ENCODE measurements at regions not wholly inside any gene's neighbourhood (a gene's known extent, or its start where the extent isn't known, plus 50 kb on each side); places are given as distances from the start of the nearest gene placed in this dataset.

DNA sequence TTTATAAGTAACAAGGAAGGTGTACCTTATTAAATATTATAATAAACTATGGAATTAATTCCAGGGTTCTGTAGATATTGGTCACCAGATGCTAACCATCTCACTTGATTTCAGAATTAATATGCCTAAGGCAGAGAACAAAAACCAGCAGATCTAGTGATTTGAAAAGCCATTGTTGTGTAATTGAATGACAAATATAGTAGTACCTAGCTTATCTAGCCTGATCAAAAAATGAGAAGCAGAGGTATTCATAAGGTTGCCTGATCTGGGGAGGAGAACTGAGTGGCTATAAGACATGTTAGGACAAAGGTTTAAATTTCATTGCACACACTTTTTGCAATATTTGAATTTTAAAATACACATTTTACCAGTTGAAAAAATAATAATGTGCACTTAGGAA is 132.0 kb upstream of the UBE2E3 start:
- no peak for TF ChIP-seq CBX3 (IDR thresholded peaks at IDR 0.05; ENCODE audit: low read depth)
- no peak for TF ChIP-seq POLR2A (IDR thresholded peaks at IDR 0.05; ENCODE audit: borderline replicate concordance, extremely low read depth, insufficient read depth, insufficient read length)
- TF ChIP-seq, protein P1, sequence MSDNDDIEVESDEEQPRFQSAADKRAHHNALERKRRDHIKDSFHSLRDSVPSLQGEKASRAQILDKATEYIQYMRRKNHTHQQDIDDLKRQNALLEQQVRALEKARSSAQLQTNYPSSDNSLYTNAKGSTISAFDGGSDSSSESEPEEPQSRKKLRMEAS (IDR thresholded peaks at IDR 0.05): no peak
- H4K20me1 ChIP-seq (ENCODE audit: insufficient read depth): no peaks in the 10 kb centered on the region
- no peaks in the 10 kb centered on the region for H3K4me1 ChIP-seq (ENCODE audit: control insufficient read depth in 1 of 2, insufficient read depth in 2 of 2, low read length in 2 of 2)
- peak overlapping the region; percentile 65 for H2AFZ ChIP-seq (ENCODE audit: low read depth, low read length, poor library complexity, severe bottlenecking)
- ChIA-PET CTCF (no interaction called here), RAD21 (ENCODE audit: low non-redundant PET in 1 of 2, low total read pairs in 2 of 2, uncharacterized antibody in 2 of 2, unreplicated experiment in 2 of 2) (no interaction called here), POLR2A (no interaction called here)
- no peaks in the 10 kb centered on the region for H3K79me2 ChIP-seq (ENCODE audit: insufficient read depth, low read length)
- no peak overlapping the region for H3K4me2 ChIP-seq (ENCODE audit: low read length)
- no peaks in the 10 kb centered on the region for H3K9me2 ChIP-seq (ENCODE audit: insufficient read depth)
- DNase-seq (ENCODE audit: low read depth, low spot score) (no peak), ATAC-seq (no peak)
- no peaks in the 10 kb centered on the region for H3K36me3 ChIP-seq (ENCODE audit: control insufficient read depth in 1 of 2, insufficient read depth in 2 of 2, low read length in 2 of 2)
- no peak overlapping the region for H3K9ac ChIP-seq (ENCODE audit: low read length)
- no peaks in the 10 kb centered on the region for H3K9me3 ChIP-seq (ENCODE audit: control insufficient read depth in 1 of 2, insufficient read depth in 1 of 2, low read depth in 1 of 2, low read length in 2 of 2)
- intact Hi-C loops (cut with micrococcal nuclease): no loop called here
- no peaks in the 10 kb centered on the region for H3K27me3 ChIP-seq (ENCODE audit: insufficient read depth, low read length)
- no peak overlapping the region for H3K4me3 ChIP-seq (replicated peaks in 1 of 2; ENCODE audit: low read depth in 1 of 2, low read length in 2 of 2)
- no peak overlapping the region for H3K27ac ChIP-seq (ENCODE audit: low read depth, low read length)
- BruUV-seq (replicated peaks): no TSS peak

DNA sequence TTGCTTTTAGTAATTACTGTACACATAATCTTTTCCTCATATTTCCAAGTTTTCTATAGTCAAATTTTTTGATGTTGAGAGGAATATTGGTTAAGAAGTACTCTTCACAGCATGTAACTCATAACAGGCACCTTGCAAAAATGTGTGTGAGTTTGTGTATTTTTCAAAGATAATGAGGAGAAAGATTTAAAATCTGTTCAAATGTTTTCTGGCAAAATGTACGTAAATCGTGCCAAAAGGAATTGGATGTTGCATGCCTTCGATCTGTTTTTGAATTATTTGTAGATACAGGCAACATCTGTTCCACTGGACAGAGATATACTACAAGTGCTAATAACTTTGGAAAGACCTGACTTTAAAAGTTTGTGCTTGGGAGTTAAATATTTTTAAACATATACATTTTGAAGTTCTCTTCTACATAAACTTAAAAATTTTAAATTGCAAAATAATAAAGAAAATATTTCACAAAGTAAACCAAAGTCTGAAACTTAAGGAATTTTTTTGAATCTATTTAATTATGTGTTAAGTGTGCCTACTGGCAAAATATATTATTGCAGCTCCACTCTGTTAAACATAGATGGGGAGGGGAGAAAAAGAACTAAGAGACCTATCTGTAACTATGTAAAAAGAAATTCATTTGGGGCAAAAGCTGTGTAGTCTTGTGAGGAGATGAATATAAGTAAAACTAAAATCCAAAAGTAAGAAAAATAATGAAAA is 133.5 kb upstream of the UBE2E3 start:
- H3K36me3 ChIP-seq (ENCODE audit: control insufficient read depth in 1 of 2, insufficient read depth in 2 of 2, low read length in 2 of 2): no peaks in the 10 kb centered on the region
- no TSS peak for BruUV-seq (replicated peaks)
- H2AFZ ChIP-seq (ENCODE audit: low read depth, low read length, poor library complexity, severe bottlenecking): no peak overlapping the region
- H3K27me3 ChIP-seq (ENCODE audit: insufficient read depth, low read length): no peaks in the 10 kb centered on the region
- H3K4me1 ChIP-seq (ENCODE audit: control insufficient read depth in 1 of 2, insufficient read depth in 2 of 2, low read length in 2 of 2): no peaks in the 10 kb centered on the region
- H3K79me2 ChIP-seq (ENCODE audit: insufficient read depth, low read length): no peaks in the 10 kb centered on the region
- no peak overlapping the region for H3K4me2 ChIP-seq (ENCODE audit: low read length)
- no peak overlapping the region for H3K27ac ChIP-seq (ENCODE audit: low read depth, low read length)
- intact Hi-C loops (cut with micrococcal nuclease): no loop called here
- DNase-seq (ENCODE audit: low read depth, low spot score): no peak
- TF ChIP-seq ZNF274 (IDR thresholded peaks at IDR 0.05; ENCODE audit: low read depth, low read length): no peak
- TF ChIP-seq, protein P2, sequence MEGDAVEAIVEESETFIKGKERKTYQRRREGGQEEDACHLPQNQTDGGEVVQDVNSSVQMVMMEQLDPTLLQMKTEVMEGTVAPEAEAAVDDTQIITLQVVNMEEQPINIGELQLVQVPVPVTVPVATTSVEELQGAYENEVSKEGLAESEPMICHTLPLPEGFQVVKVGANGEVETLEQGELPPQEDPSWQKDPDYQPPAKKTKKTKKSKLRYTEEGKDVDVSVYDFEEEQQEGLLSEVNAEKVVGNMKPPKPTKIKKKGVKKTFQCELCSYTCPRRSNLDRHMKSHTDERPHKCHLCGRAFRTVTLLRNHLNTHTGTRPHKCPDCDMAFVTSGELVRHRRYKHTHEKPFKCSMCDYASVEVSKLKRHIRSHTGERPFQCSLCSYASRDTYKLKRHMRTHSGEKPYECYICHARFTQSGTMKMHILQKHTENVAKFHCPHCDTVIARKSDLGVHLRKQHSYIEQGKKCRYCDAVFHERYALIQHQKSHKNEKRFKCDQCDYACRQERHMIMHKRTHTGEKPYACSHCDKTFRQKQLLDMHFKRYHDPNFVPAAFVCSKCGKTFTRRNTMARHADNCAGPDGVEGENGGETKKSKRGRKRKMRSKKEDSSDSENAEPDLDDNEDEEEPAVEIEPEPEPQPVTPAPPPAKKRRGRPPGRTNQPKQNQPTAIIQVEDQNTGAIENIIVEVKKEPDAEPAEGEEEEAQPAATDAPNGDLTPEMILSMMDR (IDR thresholded peaks at IDR 0.05 in 2 of 3, conservative IDR thresholded peaks at IDR 0.05 in 1 of 3; ENCODE audit: borderline replicate concordance in 1 of 3, insufficient read depth in 1 of 3, low read depth in 2 of 3, low read length in 2 of 3): peak in 2 of 3 experiments; percentile 7 to 25; a peak in 1 of 6 replicates
- POLR2A ChIA-PET: no interaction called here
- no peaks in the 10 kb centered on the region for H3K9me3 ChIP-seq (ENCODE audit: control insufficient read depth in 1 of 2, insufficient read depth in 1 of 2, low read depth in 1 of 2, low read length in 2 of 2)
- RAD21 ChIA-PET (ENCODE audit: low non-redundant PET in 1 of 2, low total read pairs in 2 of 2, uncharacterized antibody in 2 of 2, unreplicated experiment in 2 of 2): no interaction called here
- ATAC-seq: no peak
- no peak overlapping the region for H3K4me3 ChIP-seq (replicated peaks in 1 of 2; ENCODE audit: low read depth in 1 of 2, low read length in 2 of 2)
- H3K9ac ChIP-seq (ENCODE audit: low read length): no peak overlapping the region
- CTCF ChIA-PET: no interaction called here
- H4K20me1 ChIP-seq (ENCODE audit: insufficient read depth): no peaks in the 10 kb centered on the region
- no peaks in the 10 kb centered on the region for H3K9me2 ChIP-seq (ENCODE audit: insufficient read depth)
